GM20000 (cell line): ENCODE measurements at regions not wholly inside any gene's neighbourhood (a gene's known extent, or its start where the extent isn't known, plus 50 kb on each side); places are given as distances from the start of the nearest gene placed in this dataset.
"Not testable (repeated sequence)": the region's sequence is repeated elsewhere in the genome, so short reads cannot be mapped to it uniquely, and the experiment has no call there.

ENCODE experiments used
- DNase-seq: peaks from one replicate; pipeline ENCODE4 v3.0.0; 2012; ENCODE audit warnings: low spot score
- CTCF ChIP-seq: IDR thresholded peaks from 2 replicates; pipeline ENCODE4 v1.5.1; 2012; ENCODE audit warnings: mild to moderate bottlenecking, control low read depth; ENCODE audit errors: extremely low read depth, missing control alignments

GRCh38 chr4:66555301-66555700 is 885.0 kb upstream of the EPHA5 start:
- no peak for TF ChIP-seq CTCF
- DNase-seq = no peak

GRCh38 chr4:66554826-66555225 is 884.5 kb upstream of the EPHA5 start:
- DNase-seq = no peak
- TF ChIP-seq CTCF = no peak

- DNase-seq = not testable (repeated sequence)
Observed at GRCh38 chr4:66545301-66545700, 875.0 kb upstream of the EPHA5 start.

- no peak for DNase-seq
- TF ChIP-seq CTCF = no peak
Observed at GRCh38 chr4:66544281-66544680, 874.0 kb upstream of the EPHA5 start.

GRCh38 chr4:66539745-66540144 is 869.5 kb upstream of the EPHA5 start:
- TF ChIP-seq CTCF = no peak
- DNase-seq = no peak

- DNase-seq = no peak
- TF ChIP-seq CTCF = no peak
Observed at GRCh38 chr4:66524781-66525180, 854.5 kb upstream of the EPHA5 start.

- DNase-seq = no peak
- TF ChIP-seq CTCF = no peak
Observed at GRCh38 chr4:66522244-66522643, 852.0 kb upstream of the EPHA5 start.

- no peak for DNase-seq
- TF ChIP-seq CTCF = no peak
Observed at GRCh38 chr4:66516940-66517339, 846.7 kb upstream of the EPHA5 start.
